ENCODE measurements at regions not wholly inside any gene's neighbourhood (a gene's known extent, or its start where the extent isn't known, plus 50 kb on each side); places are given as distances from the start of the nearest gene placed in this dataset.

DNA sequence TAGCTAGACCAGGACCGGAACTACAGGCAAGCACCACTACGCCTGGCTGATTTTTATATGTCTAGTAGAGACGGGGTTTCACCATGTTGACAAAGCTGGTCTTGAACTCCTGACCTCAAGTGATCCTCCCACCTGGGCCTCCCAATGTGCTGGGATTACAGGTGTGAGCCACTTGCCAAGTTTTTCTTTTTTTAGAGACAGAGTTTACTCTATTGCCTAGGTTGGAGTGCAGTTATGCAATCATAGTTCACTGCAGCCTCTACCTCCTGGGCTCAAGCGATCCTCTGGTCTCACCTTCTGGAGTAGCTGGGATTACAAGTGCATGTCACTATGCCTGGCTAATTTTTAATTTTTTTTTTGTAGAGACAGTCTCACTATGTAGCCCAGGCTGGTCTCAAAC is 201.5 kb upstream of the TBX3 start:
- TF ChIP-seq, protein P1, sequence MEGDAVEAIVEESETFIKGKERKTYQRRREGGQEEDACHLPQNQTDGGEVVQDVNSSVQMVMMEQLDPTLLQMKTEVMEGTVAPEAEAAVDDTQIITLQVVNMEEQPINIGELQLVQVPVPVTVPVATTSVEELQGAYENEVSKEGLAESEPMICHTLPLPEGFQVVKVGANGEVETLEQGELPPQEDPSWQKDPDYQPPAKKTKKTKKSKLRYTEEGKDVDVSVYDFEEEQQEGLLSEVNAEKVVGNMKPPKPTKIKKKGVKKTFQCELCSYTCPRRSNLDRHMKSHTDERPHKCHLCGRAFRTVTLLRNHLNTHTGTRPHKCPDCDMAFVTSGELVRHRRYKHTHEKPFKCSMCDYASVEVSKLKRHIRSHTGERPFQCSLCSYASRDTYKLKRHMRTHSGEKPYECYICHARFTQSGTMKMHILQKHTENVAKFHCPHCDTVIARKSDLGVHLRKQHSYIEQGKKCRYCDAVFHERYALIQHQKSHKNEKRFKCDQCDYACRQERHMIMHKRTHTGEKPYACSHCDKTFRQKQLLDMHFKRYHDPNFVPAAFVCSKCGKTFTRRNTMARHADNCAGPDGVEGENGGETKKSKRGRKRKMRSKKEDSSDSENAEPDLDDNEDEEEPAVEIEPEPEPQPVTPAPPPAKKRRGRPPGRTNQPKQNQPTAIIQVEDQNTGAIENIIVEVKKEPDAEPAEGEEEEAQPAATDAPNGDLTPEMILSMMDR (IDR thresholded peaks at IDR 0.05; ENCODE audit: poor library complexity): no peak
- TF ChIP-seq EZH2 (IDR thresholded peaks at IDR 0.05; ENCODE audit: borderline replicate concordance): no peak

Measured in hepatocyte (in vitro differentiated cells).